Spleen (tissue), 11 donors: ENCODE measurements at regions not wholly inside any gene's neighbourhood (a gene's known extent, or its start where the extent isn't known, plus 50 kb on each side); places are given as distances from the start of the nearest gene placed in this dataset.

ENCODE experiments used
- DNase-seq: peaks from one replicate; pipeline ENCODE4 v3.0.0-alpha.2; 2020
- H3K27ac ChIP-seq, 8 donors: fragments of 200-600 bp; sonication (generic) in 7 of 8; 1 replicate in 4 of 8; 2 replicates in 4 of 8; pipeline versions ENCODE4 v1.5.0 to v1.8.0; 2016 to 2021; ENCODE audit warnings: inconsistent platforms in 4 of 8, mild to moderate bottlenecking in 4 of 8, moderate library complexity in 1 of 8
- H3K27me3 ChIP-seq, 7 donors: fragments of 200-600 bp; sonication (generic) in 6 of 7; replicated peaks in 1 of 7; 1 replicate in 4 of 7; 2 replicates in 3 of 7; pipeline versions ENCODE4 v1.5.0 to v1.8.0; 2016 to 2021; ENCODE audit warnings: inconsistent platforms in 3 of 7, mild to moderate bottlenecking in 1 of 7
- H3K36me3 ChIP-seq, 6 donors: fragments of 200-600 bp; sonication (generic) in 5 of 6; 1 replicate in 4 of 6; 2 replicates in 2 of 6; pipeline versions ENCODE4 v1.5.0 to v1.8.0; 2016 to 2021; ENCODE audit warnings: inconsistent platforms in 2 of 6
- H3K4me1 ChIP-seq, 6 donors: fragments of 200-600 bp; sonication (generic) in 5 of 6; 1 replicate in 3 of 6; 2 replicates in 3 of 6; pipeline versions ENCODE4 v1.5.0 to v1.8.0; 2016 to 2021; ENCODE audit warnings: inconsistent platforms in 3 of 6
- H3K4me3 ChIP-seq, 8 donors: fragments of 200-600 bp; sonication (generic) in 7 of 8; 1 replicate in 4 of 8; 2 replicates in 4 of 8; pipeline versions ENCODE4 v1.5.0 to v1.8.0; 2016 to 2021; ENCODE audit warnings: inconsistent platforms in 4 of 8, mild to moderate bottlenecking in 4 of 8, moderate library complexity in 2 of 8
- H3K9me3 ChIP-seq, 8 donors: fragments of 200-600 bp; sonication (generic) in 7 of 8; 1 replicate in 4 of 8; 2 replicates in 4 of 8; pipeline versions ENCODE4 v1.5.0 to v1.8.0; 2016 to 2021; ENCODE audit warnings: inconsistent platforms in 4 of 8
- POLR2A ChIP-seq, 3 donors: fragments of 450-650 bp; IDR thresholded peaks; one replicate each; pipeline ENCODE4 v1.5.1; 2017; ENCODE audit warnings: antibody characterized with exemption in 3 of 3, mild to moderate bottlenecking in 1 of 3
- POLR2AphosphoS5 ChIP-seq, 3 donors: sonication (generic); formaldehyde crosslinking; IDR thresholded peaks; one replicate each; pipeline ENCODE4 v1.5.1; 2017; ENCODE audit warnings: antibody characterized with exemption in 3 of 3
- WGBS, 5 donors: extraction: QIAGEN DNeasy Blood & Tissue Kit in 3 of 5; methylation state at CpG; one replicate each; pipeline versions ENCODE4 v1.1.5 to v1.1.7; 2013 to 2018; 5-methylcytosine and 5-hydroxymethylcytosine counted together
- intact Hi-C: fragments of 100-400 bp; cut with DNase I; formaldehyde crosslinking; loops from one replicate; pipeline ENCODE4 v1.15.0; 2023; ENCODE audit warnings: low total_unique reads
- TF ChIP-seq, protein P1 (sequence below), 11 experiments: fragments of 200-600 bp in 7 of 11; fragments of 450-650 bp in 4 of 11; sonication (generic) in 4 of 11; IDR thresholded peaks in 8 of 11; conservative IDR thresholded peaks in 3 of 11; 1 replicate in 7 of 11; 2 replicates in 4 of 11; pipeline versions ENCODE4 v1.4.0 to v1.8.0; 2016 to 2021; ENCODE audit warnings: antibody characterized with exemption in 11 of 11, inconsistent platforms in 4 of 11, mild to moderate bottlenecking in 1 of 11
- donor health status: healthy with polysubstance abuse.
- donor health status: DM: no; HTN: no; CAD: no; lungs with moderate emphysema.
- donor health status: DM: no; HTN: no; CAD: no.
- donor health status: Bipolar disorder and iron deficiency.
- donor health status: healthy.
- donor health status: DM: no; HTN: no; CAD: no.
- donor health status: DM: yes; HTN: yes; CAD: no.

DNA sequence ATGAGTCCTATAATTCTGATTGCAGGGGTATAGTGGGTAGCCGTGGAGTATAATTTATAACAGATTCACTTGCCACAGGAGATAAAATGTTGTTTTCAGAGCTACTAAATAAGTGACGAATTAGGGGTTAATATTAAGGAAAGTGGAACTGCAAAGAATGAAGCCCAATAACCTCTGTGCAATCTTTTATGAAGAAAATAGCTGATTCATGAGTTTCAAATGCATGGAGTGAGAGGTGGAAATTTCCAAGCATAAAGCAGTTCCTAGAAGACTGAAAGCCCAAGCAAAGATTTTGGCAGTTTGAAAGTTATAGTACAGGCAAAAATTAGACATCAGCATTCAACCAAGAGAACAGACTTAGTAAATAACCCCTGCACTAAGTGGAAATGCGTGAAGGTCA lies 1782.4 kb upstream of the PCDH10 start:
- H3K4me1 ChIP-seq, result no peaks in the 10 kb centered on the region
- no peaks in the 10 kb centered on the region for H3K36me3 ChIP-seq
- no peaks in the 10 kb centered on the region for H3K27me3 ChIP-seq
- intact Hi-C loops, result no loop called here
- H3K9me3 ChIP-seq, result no peaks in the 10 kb centered on the region
- H3K27ac ChIP-seq, result no peak overlapping the region
- DNase-seq, result no peak
- TF ChIP-seq, protein P1, sequence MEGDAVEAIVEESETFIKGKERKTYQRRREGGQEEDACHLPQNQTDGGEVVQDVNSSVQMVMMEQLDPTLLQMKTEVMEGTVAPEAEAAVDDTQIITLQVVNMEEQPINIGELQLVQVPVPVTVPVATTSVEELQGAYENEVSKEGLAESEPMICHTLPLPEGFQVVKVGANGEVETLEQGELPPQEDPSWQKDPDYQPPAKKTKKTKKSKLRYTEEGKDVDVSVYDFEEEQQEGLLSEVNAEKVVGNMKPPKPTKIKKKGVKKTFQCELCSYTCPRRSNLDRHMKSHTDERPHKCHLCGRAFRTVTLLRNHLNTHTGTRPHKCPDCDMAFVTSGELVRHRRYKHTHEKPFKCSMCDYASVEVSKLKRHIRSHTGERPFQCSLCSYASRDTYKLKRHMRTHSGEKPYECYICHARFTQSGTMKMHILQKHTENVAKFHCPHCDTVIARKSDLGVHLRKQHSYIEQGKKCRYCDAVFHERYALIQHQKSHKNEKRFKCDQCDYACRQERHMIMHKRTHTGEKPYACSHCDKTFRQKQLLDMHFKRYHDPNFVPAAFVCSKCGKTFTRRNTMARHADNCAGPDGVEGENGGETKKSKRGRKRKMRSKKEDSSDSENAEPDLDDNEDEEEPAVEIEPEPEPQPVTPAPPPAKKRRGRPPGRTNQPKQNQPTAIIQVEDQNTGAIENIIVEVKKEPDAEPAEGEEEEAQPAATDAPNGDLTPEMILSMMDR (IDR thresholded peaks at IDR 0.05 in 8 of 11, conservative IDR thresholded peaks at IDR 0.05 in 3 of 11), result no peak
- TF ChIP-seq POLR2A (IDR thresholded peaks at IDR 0.05), result no peak
- no peak for TF ChIP-seq POLR2AphosphoS5 (IDR thresholded peaks at IDR 0.05)
- WGBS, 5 donors, result 63 to 83% (median 66%) methylated on average over 3 of the region's 3 CpGs
- H3K4me3 ChIP-seq, result no peak overlapping the region

DNA sequence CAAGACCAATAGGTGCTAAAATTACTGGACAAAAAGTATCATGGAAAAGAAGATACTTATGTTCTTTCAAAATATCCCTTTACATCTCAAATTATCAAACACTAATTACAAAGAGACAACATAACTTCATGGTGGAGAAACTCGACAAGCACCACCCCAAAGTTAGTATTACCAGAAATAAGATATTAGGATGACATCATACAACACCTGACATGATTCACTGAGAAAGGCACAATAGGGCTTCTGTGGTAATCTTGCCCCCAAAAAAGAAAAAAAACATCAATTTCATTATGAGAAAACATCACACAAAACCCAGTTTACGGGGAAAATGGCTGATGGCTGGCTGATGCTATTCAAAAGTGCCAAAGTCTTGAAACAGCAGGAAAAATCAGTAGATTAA lies 1781.7 kb upstream of the PCDH10 start:
- 79 to 89% (median 83%) methylated on average over 2 of the region's 2 CpGs for WGBS, 5 donors
- no peak overlapping the region for H3K4me3 ChIP-seq
- no peaks in the 10 kb centered on the region for H3K27me3 ChIP-seq
- intact Hi-C loops, result no loop called here
- no peak overlapping the region for H3K27ac ChIP-seq
- H3K9me3 ChIP-seq, result no peaks in the 10 kb centered on the region
- TF ChIP-seq POLR2A (IDR thresholded peaks at IDR 0.05), result no peak
- TF ChIP-seq, protein P1 (IDR thresholded peaks at IDR 0.05 in 8 of 11, conservative IDR thresholded peaks at IDR 0.05 in 3 of 11), result no peak
- no peak for TF ChIP-seq POLR2AphosphoS5 (IDR thresholded peaks at IDR 0.05)
- no peaks in the 10 kb centered on the region for H3K4me1 ChIP-seq
- H3K36me3 ChIP-seq, result no peaks in the 10 kb centered on the region
- no peak for DNase-seq

DNA sequence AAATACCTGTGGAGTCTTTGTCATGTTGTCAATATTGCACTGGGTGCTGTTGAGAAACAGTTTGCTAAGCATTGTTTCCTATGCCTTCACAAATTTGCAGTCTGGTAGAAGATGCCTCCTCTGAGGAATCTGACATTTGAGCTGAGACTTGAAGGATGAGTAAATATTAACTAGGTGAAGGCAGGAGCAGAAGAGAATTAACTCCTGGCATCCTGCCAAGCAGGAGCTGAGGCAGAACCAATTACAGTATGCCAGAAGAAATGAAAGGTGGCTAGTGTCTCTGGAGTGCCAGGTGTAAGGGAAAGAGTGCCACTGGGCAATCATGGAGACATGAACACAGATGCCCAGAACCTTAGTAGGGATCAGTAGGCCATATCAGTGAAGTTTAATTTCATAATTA lies 1778.2 kb upstream of the PCDH10 start:
- Histone ChIP-seq H3K4me3 (no peak overlapping the region), H3K4me1 (no peaks in the 10 kb centered on the region), H3K36me3 (no peaks in the 10 kb centered on the region), H3K27me3 (no peaks in the 10 kb centered on the region), H3K27ac (no peak overlapping the region), H3K9me3 (no peaks in the 10 kb centered on the region)
- no peak for DNase-seq
- no peak for TF ChIP-seq POLR2AphosphoS5 (IDR thresholded peaks at IDR 0.05)
- TF ChIP-seq, protein P1 (IDR thresholded peaks at IDR 0.05 in 8 of 11, conservative IDR thresholded peaks at IDR 0.05 in 3 of 11), result no peak
- no peak for TF ChIP-seq POLR2A (IDR thresholded peaks at IDR 0.05)
- intact Hi-C loops, result no loop called here

DNA sequence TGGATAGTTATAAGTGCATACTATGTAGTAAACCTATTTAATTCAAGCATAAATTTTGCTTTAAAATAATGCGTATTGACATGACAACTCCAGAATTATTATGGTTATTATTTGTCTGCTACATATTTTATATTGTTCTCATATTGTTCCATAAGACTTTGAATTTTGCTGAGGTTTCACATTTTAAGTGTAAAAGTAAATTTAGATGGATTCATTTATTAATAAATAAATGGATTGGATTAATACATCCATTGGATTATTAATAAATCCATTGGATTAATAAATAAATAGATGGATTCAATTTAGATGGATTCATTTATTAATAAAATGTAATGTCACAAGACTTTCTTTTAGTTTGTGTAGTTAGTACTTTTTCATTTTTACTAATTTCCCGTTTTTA lies 1768.0 kb upstream of the PCDH10 start:
- intact Hi-C loops, result no loop called here
- Histone ChIP-seq H3K4me1 (no peaks in the 10 kb centered on the region), H3K4me3 (no peak overlapping the region), H3K9me3 (peaks cover 0 to 28% (median 7%) of the 10 kb centered on the region in 8 donors), H3K36me3 (no peaks in the 10 kb centered on the region), H3K27me3 (no peaks in the 10 kb centered on the region), H3K27ac (no peak overlapping the region)
- 75 to 91% (median 80%) methylated on average over 2 of the region's 2 CpGs for WGBS, 5 donors
- TF ChIP-seq POLR2A (IDR thresholded peaks at IDR 0.05), result no peak
- TF ChIP-seq, protein P1 (IDR thresholded peaks at IDR 0.05 in 8 of 11, conservative IDR thresholded peaks at IDR 0.05 in 3 of 11), result no peak
- no peak for TF ChIP-seq POLR2AphosphoS5 (IDR thresholded peaks at IDR 0.05)
- no peak for DNase-seq
